ENCODE measurements at regions not wholly inside any gene's neighbourhood (a gene's known extent, or its start where the extent isn't known, plus 50 kb on each side); places are given as distances from the start of the nearest gene placed in this dataset.

DNA sequence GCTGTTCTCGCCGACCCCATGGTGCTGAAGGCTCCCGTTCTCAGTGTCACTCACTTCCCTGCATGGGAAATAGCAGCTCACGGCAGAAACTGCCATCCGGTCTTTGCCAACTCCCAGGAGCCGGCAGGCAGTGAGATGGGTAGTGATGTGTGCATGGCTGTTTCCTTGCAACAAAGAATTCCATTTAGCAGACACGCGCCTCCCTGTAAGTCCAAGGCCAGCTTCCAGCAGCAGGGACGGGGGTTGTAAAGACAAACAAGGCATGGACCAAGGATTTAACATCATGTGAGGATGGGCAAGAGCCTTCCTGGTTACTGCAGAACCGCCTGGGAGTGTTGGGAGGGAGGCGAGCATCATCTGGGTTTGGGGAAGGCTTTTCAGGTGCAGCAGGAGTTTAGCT, 273.1 kb downstream of the GLRX3 start:
- no peak for DNase-seq
- no peaks in the 10 kb centered on the region for H3K27me3 ChIP-seq
- no peaks in the 10 kb centered on the region for H3K4me1 ChIP-seq
- 64 to 72% methylated on average over 10 of the region's 11 CpGs for WGBS, 2 donors
- intact Hi-C loops (cut with DNase I) = no loop called here
- no peak overlapping the region for H3K27ac ChIP-seq
- no peaks in the 10 kb centered on the region for H3K9me3 ChIP-seq
- no peak overlapping the region for H3K4me3 ChIP-seq
- TF ChIP-seq POLR2A (IDR thresholded peaks at IDR 0.05) (no peak), CTCF (IDR thresholded peaks at IDR 0.05) (no peak)
- no peaks in the 10 kb centered on the region for H3K36me3 ChIP-seq

- no peaks in the 10 kb centered on the region for H3K4me1 ChIP-seq
- no peaks in the 10 kb centered on the region for H3K27me3 ChIP-seq
- 77 to 81% methylated on average over 8 of the region's 10 CpGs for WGBS, 2 donors
- intact Hi-C loops (cut with DNase I) = no loop called here
- DNase-seq = no peak
- no peaks in the 10 kb centered on the region for H3K9me3 ChIP-seq
- no peak overlapping the region for H3K4me3 ChIP-seq
- H3K36me3 ChIP-seq = no peaks in the 10 kb centered on the region
- TF ChIP-seq POLR2A (IDR thresholded peaks at IDR 0.05) (no peak), CTCF (IDR thresholded peaks at IDR 0.05) (no peak)
- H3K27ac ChIP-seq = no peak overlapping the region
Measured at GRCh38 chr10:130409931-130410330, 273.7 kb downstream of the GLRX3 start.

GRCh38 chr10:130411496-130412085, 275.4 kb downstream of the GLRX3 start:
- no peak for TF ChIP-seq CTCF (IDR thresholded peaks at IDR 0.05)
- no peak for TF ChIP-seq POLR2A (IDR thresholded peaks at IDR 0.05)
- DNase-seq = no peak
- no peak overlapping the region for H3K4me3 ChIP-seq
- no peak overlapping the region for H3K27ac ChIP-seq
- intact Hi-C loops (cut with DNase I) = no loop called here
- 44 to 45% methylated on average over 13 of the region's 13 CpGs for WGBS, 2 donors
- no peaks in the 10 kb centered on the region for H3K36me3 ChIP-seq
- H3K27me3 ChIP-seq = no peaks in the 10 kb centered on the region
- no peaks in the 10 kb centered on the region for H3K4me1 ChIP-seq
- no peaks in the 10 kb centered on the region for H3K9me3 ChIP-seq

- H3K27ac ChIP-seq = no peak overlapping the region
- H3K27me3 ChIP-seq = no peaks in the 10 kb centered on the region
- H3K4me1 ChIP-seq = no peaks in the 10 kb centered on the region
- H3K4me3 ChIP-seq = no peak overlapping the region
- intact Hi-C loops (cut with DNase I) = no loop called here
- no peaks in the 10 kb centered on the region for H3K36me3 ChIP-seq
- H3K9me3 ChIP-seq = no peaks in the 10 kb centered on the region
- DNase-seq = no peak
- 45 to 61% methylated on average over 5 of the region's 5 CpGs for WGBS, 2 donors
- TF ChIP-seq CTCF (IDR thresholded peaks at IDR 0.05) (no peak), POLR2A (IDR thresholded peaks at IDR 0.05) (no peak)
Measured at GRCh38 chr10:130412317-130412716, 276.1 kb downstream of the GLRX3 start.

DNA sequence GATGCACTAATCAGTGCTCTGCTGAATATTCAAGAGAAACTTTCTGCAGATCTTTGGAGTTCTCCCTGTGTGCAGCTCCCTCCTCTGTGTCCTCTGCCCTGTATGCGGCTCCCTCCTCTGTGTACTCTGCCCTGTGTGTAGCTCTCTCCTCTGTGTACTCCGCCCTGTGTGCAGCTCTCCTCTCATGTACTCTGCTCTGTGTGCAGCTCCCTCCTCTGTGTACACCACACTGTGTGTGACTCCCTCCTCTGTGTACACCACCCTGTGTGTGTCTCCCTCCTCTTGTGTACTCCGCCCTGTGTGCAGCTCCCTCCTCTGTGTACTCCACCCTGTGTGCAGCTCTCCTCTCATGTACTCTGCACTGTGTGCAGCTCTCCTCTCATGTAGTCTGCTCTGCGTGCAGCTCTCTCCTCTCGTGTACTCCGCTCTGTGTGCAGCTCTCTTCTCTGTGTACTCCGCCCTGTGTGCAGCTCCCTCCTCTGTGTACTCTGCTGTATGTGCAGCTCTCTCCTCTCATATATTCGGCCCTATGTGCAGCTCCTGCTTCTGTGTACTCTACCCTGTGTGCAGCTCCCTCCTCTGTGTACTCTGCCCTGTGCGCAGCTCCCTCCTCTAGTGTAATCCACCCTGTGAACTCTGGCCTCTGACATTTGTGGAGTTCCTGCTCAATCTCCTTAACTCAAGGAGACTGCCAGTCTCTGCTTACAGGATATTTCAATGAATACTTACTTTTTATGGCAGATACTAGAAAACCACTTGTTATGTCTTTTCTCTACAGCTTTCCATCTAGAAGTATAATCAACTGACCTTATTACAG, 280.4 kb downstream of the GLRX3 start:
- Histone ChIP-seq H3K27me3 (no peaks in the 10 kb centered on the region), H3K4me1 (no peaks in the 10 kb centered on the region), H3K4me3 (no peak overlapping the region), H3K9me3 (no peaks in the 10 kb centered on the region), H3K36me3 (no peaks in the 10 kb centered on the region), H3K27ac (no peak overlapping the region)
- DNase-seq = no peak
- 72 to 83% methylated on average over 9 of the region's 9 CpGs for WGBS, 2 donors
- no peak for TF ChIP-seq POLR2A (IDR thresholded peaks at IDR 0.05)
- no peak for TF ChIP-seq CTCF (IDR thresholded peaks at IDR 0.05)
- intact Hi-C loops (cut with DNase I) = no loop called here
